Adrenal gland (tissue), 5 donors: ENCODE measurements at regions not wholly inside any gene's neighbourhood (a gene's known extent, or its start where the extent isn't known, plus 50 kb on each side); places are given as distances from the start of the nearest gene placed in this dataset.

ENCODE experiments used
- POLR2A ChIP-seq, 2 donors: fragments of 450-650 bp; IDR thresholded peaks; one replicate each; pipeline ENCODE4 v1.6.1; 2017; ENCODE audit warnings: antibody characterized with exemption in 2 of 2, mild to moderate bottlenecking in 2 of 2, moderate library complexity in 1 of 2
- TF ChIP-seq, protein P1 (sequence below), 6 experiments: fragments of 450-650 bp in 4 of 6; fragments of 200-600 bp in 2 of 6; sonication (generic) in 1 of 6; IDR thresholded peaks; 1 replicate in 5 of 6; 2 replicates in 1 of 6; pipeline versions ENCODE4 v1.5.1 to v1.8.0; 2016 to 2021; ENCODE audit warnings: antibody characterized with exemption in 6 of 6, mild to moderate bottlenecking in 2 of 6, moderate library complexity in 1 of 6
- donor health status: DM: no; HTN: no; CAD: no.

DNA sequence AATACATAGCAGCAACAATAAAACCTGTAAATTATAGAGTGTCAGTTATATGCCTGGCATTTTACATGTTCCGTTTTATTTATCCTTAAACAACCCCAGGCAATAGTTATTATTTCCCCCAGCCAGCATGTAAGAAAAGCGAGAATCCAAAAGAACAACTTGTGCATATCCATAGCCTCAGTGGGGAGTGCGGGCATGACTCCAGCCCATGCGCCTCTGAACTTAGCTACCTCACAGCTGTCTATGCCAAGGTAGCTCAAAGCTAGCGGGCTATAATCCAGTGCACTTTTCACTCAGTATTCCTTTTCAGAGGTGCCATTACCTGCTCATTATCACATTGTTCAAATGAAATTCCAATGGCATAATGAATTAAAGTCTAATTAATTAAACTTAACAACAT, 257.3 kb upstream of the EDNRA start:
- TF ChIP-seq POLR2A (IDR thresholded peaks at IDR 0.05) = no peak
- TF ChIP-seq, protein P1, sequence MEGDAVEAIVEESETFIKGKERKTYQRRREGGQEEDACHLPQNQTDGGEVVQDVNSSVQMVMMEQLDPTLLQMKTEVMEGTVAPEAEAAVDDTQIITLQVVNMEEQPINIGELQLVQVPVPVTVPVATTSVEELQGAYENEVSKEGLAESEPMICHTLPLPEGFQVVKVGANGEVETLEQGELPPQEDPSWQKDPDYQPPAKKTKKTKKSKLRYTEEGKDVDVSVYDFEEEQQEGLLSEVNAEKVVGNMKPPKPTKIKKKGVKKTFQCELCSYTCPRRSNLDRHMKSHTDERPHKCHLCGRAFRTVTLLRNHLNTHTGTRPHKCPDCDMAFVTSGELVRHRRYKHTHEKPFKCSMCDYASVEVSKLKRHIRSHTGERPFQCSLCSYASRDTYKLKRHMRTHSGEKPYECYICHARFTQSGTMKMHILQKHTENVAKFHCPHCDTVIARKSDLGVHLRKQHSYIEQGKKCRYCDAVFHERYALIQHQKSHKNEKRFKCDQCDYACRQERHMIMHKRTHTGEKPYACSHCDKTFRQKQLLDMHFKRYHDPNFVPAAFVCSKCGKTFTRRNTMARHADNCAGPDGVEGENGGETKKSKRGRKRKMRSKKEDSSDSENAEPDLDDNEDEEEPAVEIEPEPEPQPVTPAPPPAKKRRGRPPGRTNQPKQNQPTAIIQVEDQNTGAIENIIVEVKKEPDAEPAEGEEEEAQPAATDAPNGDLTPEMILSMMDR (IDR thresholded peaks at IDR 0.05) = no peak
